SK-N-SH (cell line): ENCODE measurements at regions not wholly inside any gene's neighbourhood (a gene's known extent, or its start where the extent isn't known, plus 50 kb on each side); places are given as distances from the start of the nearest gene placed in this dataset.

Experiments used
- EP300 ChIP-seq, 2 experiments: IDR thresholded peaks; 2 replicates each; pipeline versions ENCODE4 v1.4.0 to v1.6.1; 2012; ENCODE audit warnings: borderline replicate concordance in 1 of 2, low read depth in 1 of 2, low read length in 1 of 2
- FOXM1 ChIP-seq: IDR thresholded peaks from 2 replicates; pipeline ENCODE4 v1.4.0; 2012; ENCODE audit warnings: low read depth, mild to moderate bottlenecking
- GABPA ChIP-seq: IDR thresholded peaks from 2 replicates; pipeline ENCODE4 v1.4.0; 2012; ENCODE audit warnings: low read depth, mild to moderate bottlenecking
- POLR2AphosphoS5 ChIP-seq: IDR thresholded peaks from 2 replicates; pipeline ENCODE4 v1.6.1; 2012; ENCODE audit warnings: low read depth, low read length
- RCOR1 ChIP-seq: fragments of 150-350 bp; IDR thresholded peaks from 2 replicates; pipeline ENCODE4 v1.6.1; 2017; ENCODE audit warnings: antibody characterized with exemption, low read length
- SIN3A ChIP-seq: IDR thresholded peaks from 2 replicates; pipeline ENCODE4 v1.6.1; 2012; ENCODE audit warnings: low read depth, mild to moderate bottlenecking, low read length, moderate library complexity, borderline replicate concordance
- TAF1 ChIP-seq: IDR thresholded peaks from 2 replicates; pipeline ENCODE4 v1.6.1; 2012; ENCODE audit warnings: low read depth, mild to moderate bottlenecking, low read length, moderate library complexity, borderline replicate concordance
- TEAD4 ChIP-seq: IDR thresholded peaks from 2 replicates; pipeline ENCODE4 v1.4.0; 2012; ENCODE audit warnings: mild to moderate bottlenecking, borderline replicate concordance; ENCODE audit not compliant: insufficient read depth
- YY1 ChIP-seq: IDR thresholded peaks from 2 replicates; pipeline ENCODE4 v1.4.0; 2012; ENCODE audit warnings: low read depth, mild to moderate bottlenecking
- TF ChIP-seq, protein P1 (sequence below): fragments of 200-600 bp; sonication (generic); IDR thresholded peaks from 2 replicates; pipeline ENCODE4 v1.6.1; 2017; ENCODE audit warnings: antibody characterized with exemption, mild to moderate bottlenecking, moderate library complexity
- TF ChIP-seq, protein P2 (sequence below): IDR thresholded peaks from 2 replicates; pipeline ENCODE4 v1.4.0; 2012; ENCODE audit warnings: low read depth
- TF ChIP-seq, protein P3 (sequence below): IDR thresholded peaks from 2 replicates; pipeline ENCODE4 v1.4.0; 2012; ENCODE audit warnings: low read depth, borderline replicate concordance
- TF ChIP-seq, protein P4 (sequence below): IDR thresholded peaks from 2 replicates; pipeline ENCODE4 v1.6.1; 2012; ENCODE audit warnings: mild to moderate bottlenecking, low read depth, low read length, moderate library complexity
- TF ChIP-seq, protein P5 (sequence below): IDR thresholded peaks from 2 replicates; pipeline ENCODE4 v1.4.0; 2012; ENCODE audit warnings: low read depth, borderline replicate concordance

DNA sequence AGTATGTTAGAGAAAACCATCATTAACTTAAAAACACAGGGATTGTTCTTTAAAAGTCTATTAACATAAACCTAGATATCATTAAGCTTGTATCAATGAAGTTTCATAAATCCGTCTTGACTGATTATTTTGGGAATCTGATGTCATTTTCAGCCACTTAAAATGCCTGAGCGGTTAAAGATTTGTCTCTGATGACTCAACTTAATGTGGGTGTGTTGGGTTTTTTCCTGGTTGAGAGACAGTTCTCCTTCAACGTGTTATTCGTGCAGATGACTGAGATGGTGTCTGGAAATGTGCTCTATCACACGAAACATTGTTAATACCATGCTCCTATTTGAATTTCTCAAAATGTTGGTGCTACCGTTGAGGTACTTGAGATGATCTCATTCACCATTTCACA, 227.3 kb upstream of the TENM3 start:
- TF ChIP-seq RCOR1 = no peak
- TF ChIP-seq FOXM1 = no peak
- TF ChIP-seq, protein P1, sequence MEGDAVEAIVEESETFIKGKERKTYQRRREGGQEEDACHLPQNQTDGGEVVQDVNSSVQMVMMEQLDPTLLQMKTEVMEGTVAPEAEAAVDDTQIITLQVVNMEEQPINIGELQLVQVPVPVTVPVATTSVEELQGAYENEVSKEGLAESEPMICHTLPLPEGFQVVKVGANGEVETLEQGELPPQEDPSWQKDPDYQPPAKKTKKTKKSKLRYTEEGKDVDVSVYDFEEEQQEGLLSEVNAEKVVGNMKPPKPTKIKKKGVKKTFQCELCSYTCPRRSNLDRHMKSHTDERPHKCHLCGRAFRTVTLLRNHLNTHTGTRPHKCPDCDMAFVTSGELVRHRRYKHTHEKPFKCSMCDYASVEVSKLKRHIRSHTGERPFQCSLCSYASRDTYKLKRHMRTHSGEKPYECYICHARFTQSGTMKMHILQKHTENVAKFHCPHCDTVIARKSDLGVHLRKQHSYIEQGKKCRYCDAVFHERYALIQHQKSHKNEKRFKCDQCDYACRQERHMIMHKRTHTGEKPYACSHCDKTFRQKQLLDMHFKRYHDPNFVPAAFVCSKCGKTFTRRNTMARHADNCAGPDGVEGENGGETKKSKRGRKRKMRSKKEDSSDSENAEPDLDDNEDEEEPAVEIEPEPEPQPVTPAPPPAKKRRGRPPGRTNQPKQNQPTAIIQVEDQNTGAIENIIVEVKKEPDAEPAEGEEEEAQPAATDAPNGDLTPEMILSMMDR = no peak
- TF ChIP-seq TAF1 = no peak
- TF ChIP-seq POLR2AphosphoS5 = no peak
- no peak for TF ChIP-seq EP300 (IDR thresholded peaks at IDR 0.05; ENCODE audit: borderline replicate concordance in 1 of 2, low read depth in 1 of 2, low read length in 1 of 2)
- TF ChIP-seq, protein P2, sequence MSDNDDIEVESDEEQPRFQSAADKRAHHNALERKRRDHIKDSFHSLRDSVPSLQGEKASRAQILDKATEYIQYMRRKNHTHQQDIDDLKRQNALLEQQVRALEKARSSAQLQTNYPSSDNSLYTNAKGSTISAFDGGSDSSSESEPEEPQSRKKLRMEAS = no peak
- no peak for TF ChIP-seq TEAD4
- TF ChIP-seq, protein P3, sequence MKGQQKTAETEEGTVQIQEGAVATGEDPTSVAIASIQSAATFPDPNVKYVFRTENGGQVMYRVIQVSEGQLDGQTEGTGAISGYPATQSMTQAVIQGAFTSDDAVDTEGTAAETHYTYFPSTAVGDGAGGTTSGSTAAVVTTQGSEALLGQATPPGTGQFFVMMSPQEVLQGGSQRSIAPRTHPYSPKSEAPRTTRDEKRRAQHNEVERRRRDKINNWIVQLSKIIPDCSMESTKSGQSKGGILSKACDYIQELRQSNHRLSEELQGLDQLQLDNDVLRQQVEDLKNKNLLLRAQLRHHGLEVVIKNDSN = no peak
- TF ChIP-seq GABPA = no peak
- TF ChIP-seq, protein P4, sequence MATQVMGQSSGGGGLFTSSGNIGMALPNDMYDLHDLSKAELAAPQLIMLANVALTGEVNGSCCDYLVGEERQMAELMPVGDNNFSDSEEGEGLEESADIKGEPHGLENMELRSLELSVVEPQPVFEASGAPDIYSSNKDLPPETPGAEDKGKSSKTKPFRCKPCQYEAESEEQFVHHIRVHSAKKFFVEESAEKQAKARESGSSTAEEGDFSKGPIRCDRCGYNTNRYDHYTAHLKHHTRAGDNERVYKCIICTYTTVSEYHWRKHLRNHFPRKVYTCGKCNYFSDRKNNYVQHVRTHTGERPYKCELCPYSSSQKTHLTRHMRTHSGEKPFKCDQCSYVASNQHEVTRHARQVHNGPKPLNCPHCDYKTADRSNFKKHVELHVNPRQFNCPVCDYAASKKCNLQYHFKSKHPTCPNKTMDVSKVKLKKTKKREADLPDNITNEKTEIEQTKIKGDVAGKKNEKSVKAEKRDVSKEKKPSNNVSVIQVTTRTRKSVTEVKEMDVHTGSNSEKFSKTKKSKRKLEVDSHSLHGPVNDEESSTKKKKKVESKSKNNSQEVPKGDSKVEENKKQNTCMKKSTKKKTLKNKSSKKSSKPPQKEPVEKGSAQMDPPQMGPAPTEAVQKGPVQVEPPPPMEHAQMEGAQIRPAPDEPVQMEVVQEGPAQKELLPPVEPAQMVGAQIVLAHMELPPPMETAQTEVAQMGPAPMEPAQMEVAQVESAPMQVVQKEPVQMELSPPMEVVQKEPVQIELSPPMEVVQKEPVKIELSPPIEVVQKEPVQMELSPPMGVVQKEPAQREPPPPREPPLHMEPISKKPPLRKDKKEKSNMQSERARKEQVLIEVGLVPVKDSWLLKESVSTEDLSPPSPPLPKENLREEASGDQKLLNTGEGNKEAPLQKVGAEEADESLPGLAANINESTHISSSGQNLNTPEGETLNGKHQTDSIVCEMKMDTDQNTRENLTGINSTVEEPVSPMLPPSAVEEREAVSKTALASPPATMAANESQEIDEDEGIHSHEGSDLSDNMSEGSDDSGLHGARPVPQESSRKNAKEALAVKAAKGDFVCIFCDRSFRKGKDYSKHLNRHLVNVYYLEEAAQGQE = no peak
- TF ChIP-seq YY1 = no peak
- no peak for TF ChIP-seq SIN3A
- TF ChIP-seq, protein P5, sequence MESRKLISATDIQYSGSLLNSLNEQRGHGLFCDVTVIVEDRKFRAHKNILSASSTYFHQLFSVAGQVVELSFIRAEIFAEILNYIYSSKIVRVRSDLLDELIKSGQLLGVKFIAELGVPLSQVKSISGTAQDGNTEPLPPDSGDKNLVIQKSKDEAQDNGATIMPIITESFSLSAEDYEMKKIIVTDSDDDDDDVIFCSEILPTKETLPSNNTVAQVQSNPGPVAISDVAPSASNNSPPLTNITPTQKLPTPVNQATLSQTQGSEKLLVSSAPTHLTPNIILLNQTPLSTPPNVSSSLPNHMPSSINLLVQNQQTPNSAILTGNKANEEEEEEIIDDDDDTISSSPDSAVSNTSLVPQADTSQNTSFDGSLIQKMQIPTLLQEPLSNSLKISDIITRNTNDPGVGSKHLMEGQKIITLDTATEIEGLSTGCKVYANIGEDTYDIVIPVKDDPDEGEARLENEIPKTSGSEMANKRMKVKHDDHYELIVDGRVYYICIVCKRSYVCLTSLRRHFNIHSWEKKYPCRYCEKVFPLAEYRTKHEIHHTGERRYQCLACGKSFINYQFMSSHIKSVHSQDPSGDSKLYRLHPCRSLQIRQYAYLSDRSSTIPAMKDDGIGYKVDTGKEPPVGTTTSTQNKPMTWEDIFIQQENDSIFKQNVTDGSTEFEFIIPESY = no peak
